ENCODE measurements at regions not wholly inside any gene's neighbourhood (a gene's known extent, or its start where the extent isn't known, plus 50 kb on each side); places are given as distances from the start of the nearest gene placed in this dataset.

- H3K4me1 ChIP-seq (ENCODE audit: insufficient read depth, low read length) = no peaks in the 10 kb centered on the region
- no peaks in the 10 kb centered on the region for H3K27me3 Mint-ChIP-seq
- H3K9me3 Mint-ChIP-seq = peaks cover 12% of the 10 kb centered on the region
- intact Hi-C loops (cut with DNase I, micrococcal nuclease) = no loop called here
- H3K27ac ChIP-seq (ENCODE audit: low read depth in 1 of 2, low read length in 2 of 2) = no peak overlapping the region
- no peaks in the 10 kb centered on the region for H3K4me1 Mint-ChIP-seq (ENCODE audit: low read depth)
- no peaks in the 10 kb centered on the region for H3K36me3 Mint-ChIP-seq (ENCODE audit: low read depth)
- DNase-seq (no peak), ATAC-seq (ENCODE audit: poor library complexity) (no peak)
- H3K9me3 ChIP-seq (ENCODE audit: control insufficient read depth in 1 of 2, insufficient read depth in 1 of 2, low read length in 2 of 2) = peaks cover 4 to 5% of the 10 kb centered on the region in 2 experiments
- no peak for TF ChIP-seq CTCF (IDR thresholded peaks at IDR 0.05)
- no peak overlapping the region for H3K4me3 Mint-ChIP-seq
- POLR2A ChIA-PET = no interaction called here
- no peak overlapping the region for H3K27ac Mint-ChIP-seq
- CTCF ChIA-PET = interaction anchor here (0.6 kb wide), 1 partner anchor 304 kb away, joined by 3 read pairs; no protein-coding TSS in a partner anchor
- H3K27me3 ChIP-seq (ENCODE audit: control insufficient read depth in 1 of 2, insufficient read depth in 2 of 2, low read length in 2 of 2) = no peaks in the 10 kb centered on the region
- no peaks in the 10 kb centered on the region for H3K36me3 ChIP-seq (ENCODE audit: insufficient read depth, low read length)
- no peak overlapping the region for H3K4me3 ChIP-seq (ENCODE audit: low read length)
These were observed 599.7 kb downstream of the CAAP1 start for GRCh38 chr9:26292943-26293342.

DNA sequence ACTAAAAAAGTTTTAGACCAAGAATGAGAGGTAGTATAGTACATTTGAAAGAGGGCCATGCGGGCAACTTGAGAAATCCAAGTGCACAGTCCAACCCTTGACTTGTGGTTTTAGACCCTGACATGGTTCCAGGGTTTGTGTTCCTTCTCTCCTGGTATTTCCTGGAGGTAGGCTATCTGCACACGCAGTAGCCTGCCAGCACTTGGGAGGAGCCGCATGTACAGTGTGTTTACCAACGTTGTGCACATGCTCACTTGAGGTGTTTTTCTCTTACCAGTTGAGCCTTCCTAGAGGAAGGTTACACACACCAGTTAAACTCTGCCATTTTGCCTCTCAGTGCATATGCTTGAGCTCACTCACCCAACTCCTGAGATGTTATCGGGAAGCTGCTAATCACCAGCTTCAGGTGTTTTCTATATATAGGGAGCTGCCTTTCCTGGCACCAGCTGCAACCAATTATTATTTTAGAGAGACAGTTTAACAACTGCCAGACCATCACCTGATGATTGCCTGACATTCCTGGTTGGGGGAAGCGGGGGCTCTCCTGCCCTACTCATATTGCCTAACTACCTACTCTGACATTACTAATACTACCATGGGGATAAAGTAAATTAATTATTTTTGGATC is 593.4 kb upstream of the TUSC1 start:
- no peaks in the 10 kb centered on the region for H3K36me3 ChIP-seq (ENCODE audit: insufficient read depth, low read length)
- no peaks in the 10 kb centered on the region for H3K4me1 ChIP-seq (ENCODE audit: insufficient read depth, low read length)
- H3K27ac ChIP-seq (ENCODE audit: low read depth in 1 of 2, low read length in 2 of 2) = no peak overlapping the region
- ChIA-PET POLR2A (no interaction called here), CTCF (no interaction called here)
- Mint-ChIP-seq H3K36me3 (ENCODE audit: low read depth) (no peaks in the 10 kb centered on the region), H3K9me3 (no peaks in the 10 kb centered on the region), H3K4me1 (ENCODE audit: low read depth) (no peaks in the 10 kb centered on the region), H3K4me3 (no peak overlapping the region), H3K27ac (no peak overlapping the region), H3K27me3 (no peaks in the 10 kb centered on the region)
- ATAC-seq (ENCODE audit: poor library complexity) (no peak), DNase-seq (no peak)
- H3K9me3 ChIP-seq (ENCODE audit: control insufficient read depth in 1 of 2, insufficient read depth in 1 of 2, low read length in 2 of 2) = no peaks in the 10 kb centered on the region
- no peak for TF ChIP-seq CTCF (IDR thresholded peaks at IDR 0.05)
- H3K4me3 ChIP-seq (ENCODE audit: low read length) = no peak overlapping the region
- no peaks in the 10 kb centered on the region for H3K27me3 ChIP-seq (ENCODE audit: control insufficient read depth in 1 of 2, insufficient read depth in 2 of 2, low read length in 2 of 2)
- intact Hi-C loops (cut with DNase I, micrococcal nuclease) = no loop called here

DNA sequence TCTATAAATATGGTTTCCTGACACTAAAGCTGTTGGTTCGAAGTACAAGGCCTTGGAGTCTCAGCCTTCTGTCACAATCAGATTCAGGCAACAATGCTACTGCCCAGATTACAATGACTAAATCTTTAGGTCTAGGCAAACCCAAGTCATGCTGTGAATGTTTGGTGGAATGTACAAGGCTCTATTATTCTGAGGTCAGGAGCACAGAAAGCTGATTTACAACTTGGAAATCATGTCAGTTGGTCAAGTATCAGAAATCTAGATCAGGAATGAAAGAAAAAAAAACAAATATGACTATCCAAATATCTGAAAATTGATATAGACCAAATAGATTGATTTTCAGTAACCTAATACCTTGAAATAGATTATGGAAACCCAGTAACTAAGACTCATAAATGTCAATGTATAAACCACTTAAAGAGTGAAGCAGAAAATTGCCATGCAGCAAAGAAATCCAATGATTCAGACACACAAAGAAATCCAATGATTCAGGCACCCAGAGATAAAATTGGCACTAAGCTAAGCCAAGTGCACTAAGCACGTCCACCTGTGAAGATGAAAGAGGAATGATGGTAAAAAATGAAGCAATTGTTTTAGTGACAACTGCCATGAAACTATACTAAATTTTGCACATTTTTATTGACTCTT is 588.0 kb upstream of the TUSC1 start:
- POLR2A ChIA-PET = no interaction called here
- intact Hi-C loops (cut with DNase I, micrococcal nuclease) = no loop called here
- no peak for TF ChIP-seq CTCF (IDR thresholded peaks at IDR 0.05)

More for the DNA sequence above, 588.0 kb upstream of the TUSC1 start:
- ATAC-seq (ENCODE audit: poor library complexity) (no peak), DNase-seq (no peak)
- no peaks in the 10 kb centered on the region for H3K4me1 Mint-ChIP-seq (ENCODE audit: low read depth)
- H3K9me3 Mint-ChIP-seq = peaks cover 5% of the 10 kb centered on the region
- H3K27ac ChIP-seq (ENCODE audit: low read depth in 1 of 2, low read length in 2 of 2) = no peak overlapping the region
- H3K9me3 ChIP-seq (ENCODE audit: control insufficient read depth in 1 of 2, insufficient read depth in 1 of 2, low read length in 2 of 2) = no peaks in the 10 kb centered on the region
- H3K4me3 ChIP-seq (ENCODE audit: low read length) = no peak overlapping the region
- H3K27me3 Mint-ChIP-seq = no peaks in the 10 kb centered on the region
- H3K36me3 Mint-ChIP-seq (ENCODE audit: low read depth) = no peaks in the 10 kb centered on the region
- CTCF ChIA-PET = no interaction called here
- no peaks in the 10 kb centered on the region for H3K27me3 ChIP-seq (ENCODE audit: control insufficient read depth in 1 of 2, insufficient read depth in 2 of 2, low read length in 2 of 2)
- H3K4me1 ChIP-seq (ENCODE audit: insufficient read depth, low read length) = no peaks in the 10 kb centered on the region
- no peak overlapping the region for H3K4me3 Mint-ChIP-seq
- no peak overlapping the region for H3K27ac Mint-ChIP-seq
- H3K36me3 ChIP-seq (ENCODE audit: insufficient read depth, low read length) = no peaks in the 10 kb centered on the region

Data from CD4-positive, alpha-beta T cell (primary cell).